T-helper 1 cell treated with Interleukin-12 subunit alpha and Interleukin-12 subunit beta and Interleukin-4 antibody, amounts not matched to agents 30 μg/mL and 1 μg/mL, for 36 hours (primary cell): ENCODE measurements at regions not wholly inside any gene's neighbourhood (a gene's known extent, or its start where the extent isn't known, plus 50 kb on each side); places are given as distances from the start of the nearest gene placed in this dataset.

Experiments used
- H3K27ac Mint-ChIP-seq: one replicate; pipeline ENCODE4 v1.8.0; 2021; ENCODE audit warnings: mild to moderate bottlenecking, mixed read lengths
- H3K27me3 Mint-ChIP-seq: one replicate; pipeline ENCODE4 v1.8.0; 2021; ENCODE audit warnings: low read depth, mixed read lengths
- H3K36me3 Mint-ChIP-seq: one replicate; pipeline ENCODE4 v1.8.0; 2021; ENCODE audit warnings: low read depth, mixed read lengths
- H3K4me1 Mint-ChIP-seq: one replicate; pipeline ENCODE4 v1.8.0; 2021; ENCODE audit warnings: low read depth, mixed read lengths
- H3K4me3 Mint-ChIP-seq: one replicate; pipeline ENCODE4 v1.8.0; 2021; ENCODE audit warnings: mild to moderate bottlenecking, moderate library complexity, mixed read lengths
- H3K9me3 Mint-ChIP-seq: one replicate; pipeline ENCODE4 v1.8.0; 2021; ENCODE audit warnings: mixed read lengths

DNA sequence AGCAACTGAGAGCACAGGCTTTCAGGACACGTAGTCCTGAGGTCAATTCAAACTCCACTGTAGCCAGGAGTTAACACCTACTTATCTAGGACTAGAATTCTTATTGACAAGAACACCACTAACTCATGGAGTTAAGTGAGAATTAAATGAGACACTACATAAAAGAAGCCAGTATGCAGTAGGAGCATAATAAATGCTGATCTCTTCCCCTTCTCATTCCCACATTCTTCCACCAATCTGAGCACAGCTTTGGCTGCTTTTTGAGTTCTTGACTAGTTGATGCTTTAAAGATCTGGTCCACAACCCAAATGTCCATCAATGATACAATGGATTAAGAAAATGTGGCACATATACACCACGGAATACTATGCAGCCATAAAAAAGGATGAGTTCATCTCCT, 55.2 kb downstream of the TTC32 start:
- H3K36me3 Mint-ChIP-seq: no peaks in the 10 kb centered on the region
- H3K4me1 Mint-ChIP-seq: no peaks in the 10 kb centered on the region
- no peaks in the 10 kb centered on the region for H3K9me3 Mint-ChIP-seq
- H3K4me3 Mint-ChIP-seq: no peak overlapping the region
- H3K27ac Mint-ChIP-seq: no peak overlapping the region
- peaks cover 2% of the 10 kb centered on the region for H3K27me3 Mint-ChIP-seq

DNA sequence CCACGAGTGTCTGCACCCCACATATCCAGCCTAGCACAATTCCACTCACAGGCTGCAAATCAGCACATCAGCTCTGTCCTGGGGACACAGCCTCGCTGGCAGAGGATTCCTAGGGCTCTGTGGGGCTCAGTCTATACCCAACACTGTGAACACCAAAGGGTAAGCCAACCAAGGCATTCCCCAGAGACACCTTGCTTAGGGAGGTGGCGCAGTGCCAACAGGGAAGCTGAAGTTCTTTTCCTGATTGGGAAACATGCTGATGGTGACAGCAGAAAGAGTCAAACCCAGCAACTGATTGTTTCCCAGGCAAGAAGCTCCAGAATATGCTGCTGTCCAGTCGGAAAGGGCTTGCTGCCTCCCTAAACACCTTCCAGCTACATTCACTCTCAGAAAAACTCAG, 55.8 kb downstream of the TTC32 start:
- Mint-ChIP-seq H3K4me3 (no peak overlapping the region), H3K27me3 (peaks cover 3% of the 10 kb centered on the region), H3K27ac (no peak overlapping the region), H3K9me3 (no peaks in the 10 kb centered on the region), H3K36me3 (no peaks in the 10 kb centered on the region), H3K4me1 (no peaks in the 10 kb centered on the region)

DNA sequence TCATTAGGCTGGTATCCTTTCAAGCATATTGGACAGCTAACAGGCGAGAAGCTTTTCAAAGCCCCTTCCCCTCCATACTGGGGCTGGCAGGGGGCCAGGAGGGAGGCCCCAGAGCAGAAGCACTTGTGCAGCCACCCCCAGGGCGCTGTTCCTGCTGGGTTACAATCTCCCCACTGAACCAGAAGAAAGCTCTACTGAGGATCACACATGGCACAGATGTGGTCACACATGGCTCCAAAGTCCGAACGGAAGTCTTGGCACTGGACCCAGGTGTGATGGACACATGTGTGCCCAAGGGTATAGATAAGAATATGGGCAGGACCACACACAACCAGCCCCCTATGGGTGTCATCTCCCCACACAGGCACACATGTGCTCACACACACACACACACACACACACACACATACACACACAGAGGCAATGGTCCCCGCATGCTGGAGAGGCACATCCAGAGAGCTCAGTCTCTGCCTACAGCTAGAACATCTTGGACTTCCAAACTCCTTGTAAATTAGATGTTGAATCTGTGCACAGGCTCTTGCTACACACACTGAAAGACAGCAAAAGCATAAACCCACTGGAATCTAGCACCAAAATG, 56.4 kb downstream of the TTC32 start:
- no peak overlapping the region for H3K4me3 Mint-ChIP-seq
- H3K27ac Mint-ChIP-seq: no peak overlapping the region
- H3K27me3 Mint-ChIP-seq: peaks cover 3% of the 10 kb centered on the region
- no peaks in the 10 kb centered on the region for H3K4me1 Mint-ChIP-seq
- H3K36me3 Mint-ChIP-seq: no peaks in the 10 kb centered on the region
- H3K9me3 Mint-ChIP-seq: no peaks in the 10 kb centered on the region

DNA sequence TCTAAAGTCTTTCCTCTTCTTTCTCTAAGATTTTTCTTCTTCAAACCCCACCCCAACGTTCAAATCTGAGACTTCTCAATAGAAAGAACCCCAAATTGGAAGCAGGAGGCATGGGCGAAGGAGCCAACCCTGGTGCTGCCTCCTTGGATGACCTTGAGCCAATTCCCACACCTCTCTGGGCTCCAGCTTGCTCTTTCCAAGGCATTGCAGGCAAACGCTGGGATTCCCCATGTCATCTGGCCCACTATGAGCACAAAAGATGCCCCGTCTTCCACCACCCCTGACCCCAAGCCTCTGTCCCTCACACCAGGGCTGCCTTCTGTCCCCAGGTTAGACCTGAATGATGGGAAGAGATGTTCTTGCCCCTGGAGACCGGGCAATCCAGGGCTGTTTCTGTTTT, 57.0 kb downstream of the TTC32 start:
- H3K9me3 Mint-ChIP-seq: no peaks in the 10 kb centered on the region
- no peak overlapping the region for H3K4me3 Mint-ChIP-seq
- H3K27me3 Mint-ChIP-seq: peaks cover 7% of the 10 kb centered on the region
- no peaks in the 10 kb centered on the region for H3K36me3 Mint-ChIP-seq
- H3K4me1 Mint-ChIP-seq: peaks cover 3% of the 10 kb centered on the region
- H3K27ac Mint-ChIP-seq: no peak overlapping the region

DNA sequence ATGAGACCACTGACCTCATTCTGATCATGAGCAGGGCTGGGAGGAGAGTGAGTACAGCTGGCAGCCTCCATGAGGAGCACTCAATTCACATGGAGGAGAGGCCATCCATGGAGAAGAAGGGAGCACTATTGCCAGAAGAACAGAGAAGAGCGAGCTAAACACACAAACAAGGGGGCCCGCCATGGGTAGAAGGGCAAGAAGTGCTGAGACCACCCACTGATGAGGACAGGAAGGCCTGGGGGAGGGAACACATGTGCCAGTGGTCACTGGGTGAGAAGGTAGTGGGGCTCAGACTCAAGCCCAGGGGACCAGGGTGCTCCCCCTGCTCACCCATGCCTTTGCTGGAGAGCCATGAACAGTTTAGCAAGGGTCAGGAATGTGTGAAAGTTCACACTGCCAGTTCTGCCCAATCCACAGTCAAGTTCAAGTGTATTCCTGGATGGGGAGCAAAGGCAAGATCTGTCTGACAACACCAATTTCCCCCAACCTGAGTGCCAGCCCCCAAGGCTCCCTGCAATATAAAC, 57.7 kb downstream of the TTC32 start:
- peaks cover 5% of the 10 kb centered on the region for H3K4me1 Mint-ChIP-seq
- H3K27me3 Mint-ChIP-seq: peaks cover 11% of the 10 kb centered on the region
- H3K9me3 Mint-ChIP-seq: no peaks in the 10 kb centered on the region
- no peak overlapping the region for H3K27ac Mint-ChIP-seq
- no peak overlapping the region for H3K4me3 Mint-ChIP-seq
- H3K36me3 Mint-ChIP-seq: no peaks in the 10 kb centered on the region

DNA sequence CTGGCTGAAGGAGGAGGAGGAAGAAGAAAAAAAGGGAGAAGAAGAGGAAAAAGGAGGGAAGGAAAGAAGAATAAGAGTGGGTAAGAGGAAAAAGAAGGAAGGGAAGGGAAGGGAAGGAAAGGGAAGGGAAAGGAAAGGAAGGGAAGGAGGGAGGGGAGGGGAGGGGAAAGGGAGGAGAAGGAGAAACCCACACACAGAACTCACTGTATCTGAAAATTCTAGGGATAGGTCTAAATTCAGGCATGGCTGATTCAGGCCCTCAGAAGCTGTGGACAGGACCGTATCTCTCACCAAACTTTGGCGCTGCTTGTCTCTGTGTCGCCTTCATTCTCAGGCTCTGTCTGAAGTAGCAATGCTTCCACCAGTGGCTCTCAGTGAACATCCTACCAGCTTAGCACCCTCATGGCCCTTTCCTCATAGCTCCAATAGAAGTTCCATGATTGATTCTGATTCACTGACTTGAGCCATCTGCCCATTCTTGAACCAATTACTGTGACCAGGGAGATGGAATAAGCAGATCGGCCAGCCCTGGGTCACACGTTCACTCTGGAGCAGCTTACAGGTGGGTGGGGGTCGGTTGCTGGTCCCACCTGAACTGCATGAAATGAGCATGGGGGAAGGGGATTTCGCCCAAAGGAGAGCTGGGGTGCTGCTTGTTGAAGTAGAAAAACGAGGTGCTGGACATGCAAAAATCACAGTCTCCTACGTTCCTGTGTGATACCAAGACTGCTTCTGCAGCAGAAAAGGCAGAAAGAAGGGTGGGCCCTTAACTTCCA, 59.7 kb downstream of the TTC32 start:
- Mint-ChIP-seq H3K36me3 (no peaks in the 10 kb centered on the region), H3K27ac (no peak overlapping the region), H3K4me3 (no peak overlapping the region), H3K27me3 (peaks cover 17% of the 10 kb centered on the region), H3K4me1 (peaks cover 5% of the 10 kb centered on the region), H3K9me3 (no peaks in the 10 kb centered on the region)

DNA sequence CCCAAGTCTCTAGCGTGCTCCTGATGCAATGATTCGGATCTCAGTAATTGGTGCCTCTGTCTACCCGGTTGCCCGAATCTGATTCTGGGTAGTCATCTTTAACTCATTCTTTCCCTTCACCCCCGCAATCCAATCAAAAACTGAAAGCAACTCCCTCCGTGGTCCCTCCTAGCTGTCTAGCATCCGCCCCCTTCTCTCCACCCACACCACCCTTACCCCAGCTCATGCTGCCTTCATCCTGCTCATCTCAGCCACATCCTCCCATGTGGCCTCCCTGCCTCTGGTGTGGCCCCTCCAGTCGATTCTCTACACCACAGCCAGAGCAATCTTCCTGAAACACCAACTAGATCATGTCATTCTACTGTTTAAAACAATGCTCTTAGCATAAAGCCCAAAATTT, 62.3 kb downstream of the TTC32 start:
- Mint-ChIP-seq H3K9me3 (no peaks in the 10 kb centered on the region), H3K4me1 (peaks cover 5% of the 10 kb centered on the region), H3K4me3 (no peak overlapping the region), H3K36me3 (no peaks in the 10 kb centered on the region), H3K27ac (no peak overlapping the region), H3K27me3 (peaks cover 26% of the 10 kb centered on the region)

DNA sequence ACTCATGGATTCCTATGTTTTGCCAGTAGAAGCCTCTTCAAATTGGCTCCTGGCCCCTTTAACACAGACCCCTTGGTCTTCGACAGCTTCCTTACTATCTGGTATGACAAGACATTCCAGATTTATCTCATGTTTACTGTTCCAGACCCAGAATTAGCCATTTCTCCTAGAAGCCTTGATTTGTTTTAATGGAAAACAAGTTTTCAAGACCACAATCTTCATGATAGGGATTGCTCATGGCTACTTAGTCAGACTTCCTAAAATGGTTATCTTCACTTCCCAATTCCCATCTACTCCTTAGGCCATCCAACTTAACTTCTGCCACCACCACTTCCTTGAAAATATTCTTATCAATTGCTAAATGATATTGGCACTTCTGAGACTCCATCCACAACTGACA, 63.2 kb downstream of the TTC32 start:
- Mint-ChIP-seq H3K9me3 (no peaks in the 10 kb centered on the region), H3K4me3 (no peak overlapping the region), H3K4me1 (peaks cover 5% of the 10 kb centered on the region), H3K27me3 (peaks cover 26% of the 10 kb centered on the region), H3K36me3 (no peaks in the 10 kb centered on the region), H3K27ac (no peak overlapping the region)

DNA sequence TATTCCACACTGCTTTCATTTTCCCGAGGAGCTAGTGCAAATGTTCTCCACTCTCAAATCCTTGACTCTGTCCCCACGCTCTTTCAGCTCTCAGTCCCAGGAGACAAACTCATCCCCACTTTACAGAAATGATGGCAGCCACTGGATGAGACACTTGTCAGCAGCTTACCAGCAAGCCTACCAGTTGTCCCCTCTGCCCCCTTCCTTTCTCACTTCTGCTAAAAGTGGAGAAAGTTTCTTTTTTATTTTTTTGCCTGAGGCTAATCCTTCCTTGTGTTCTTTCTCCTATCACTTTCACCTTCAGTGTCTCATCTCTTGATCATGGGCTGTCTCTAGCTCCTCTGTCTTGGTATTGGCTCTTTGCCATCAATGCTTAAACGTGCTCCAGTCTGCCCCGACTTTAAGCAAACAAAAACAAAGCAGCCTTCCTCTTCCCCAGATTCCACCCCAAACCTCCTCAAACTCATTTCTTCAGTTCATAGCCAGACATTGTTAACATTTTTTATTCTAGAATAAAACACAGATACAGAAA, 64.5 kb downstream of the TTC32 start:
- H3K36me3 Mint-ChIP-seq: no peaks in the 10 kb centered on the region
- H3K9me3 Mint-ChIP-seq: no peaks in the 10 kb centered on the region
- H3K4me1 Mint-ChIP-seq: peaks cover 5% of the 10 kb centered on the region
- H3K27ac Mint-ChIP-seq: no peak overlapping the region
- H3K4me3 Mint-ChIP-seq: no peak overlapping the region
- H3K27me3 Mint-ChIP-seq: peaks cover 26% of the 10 kb centered on the region

DNA sequence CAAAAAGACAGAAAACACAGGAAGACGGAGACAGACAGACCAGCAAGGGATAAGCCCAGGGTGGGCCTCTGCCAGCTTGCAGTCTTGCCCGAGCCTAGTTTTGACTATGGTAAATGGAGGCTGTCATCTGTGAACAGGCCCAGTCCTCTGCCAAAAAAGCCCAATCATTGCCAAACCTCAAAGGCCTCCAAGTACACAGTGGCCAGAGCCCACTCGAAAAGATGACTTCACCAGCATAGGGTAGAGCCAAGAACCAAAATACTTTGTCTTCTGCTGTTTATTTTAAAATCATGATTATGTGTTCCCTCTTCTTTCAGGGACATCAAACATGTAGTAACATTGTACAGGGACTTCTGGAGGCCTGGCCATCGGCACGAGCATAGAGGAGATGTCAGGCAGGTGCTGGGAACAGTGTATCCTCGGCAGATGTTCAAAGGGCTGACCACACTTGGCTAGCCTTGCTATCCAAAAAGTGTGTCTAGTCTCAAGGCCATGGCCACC, 66.0 kb downstream of the TTC32 start:
- Mint-ChIP-seq H3K4me1 (peaks cover 5% of the 10 kb centered on the region), H3K27ac (no peak overlapping the region), H3K36me3 (no peaks in the 10 kb centered on the region), H3K4me3 (no peak overlapping the region), H3K9me3 (no peaks in the 10 kb centered on the region), H3K27me3 (peaks cover 23% of the 10 kb centered on the region)

DNA sequence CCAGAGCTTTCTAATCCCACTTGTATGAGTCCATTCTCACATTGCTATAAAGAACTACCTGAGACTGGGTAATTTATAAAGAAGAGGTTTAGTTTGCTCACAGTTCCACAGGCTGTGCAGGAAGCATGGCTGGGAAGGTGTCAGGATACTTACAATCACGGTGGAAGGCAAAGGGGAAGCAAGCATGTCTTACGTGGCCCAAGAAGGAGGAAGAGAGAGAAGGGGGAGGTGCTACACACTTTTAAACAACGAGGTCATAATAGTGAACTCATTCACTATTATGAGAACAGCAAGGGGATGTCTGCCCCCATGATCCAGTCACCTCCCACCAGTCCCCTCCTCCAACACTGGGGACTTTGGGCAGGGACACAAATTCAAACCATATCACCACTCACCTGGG, 67.8 kb downstream of the TTC32 start:
- Mint-ChIP-seq H3K36me3 (no peaks in the 10 kb centered on the region), H3K4me3 (no peak overlapping the region), H3K4me1 (no peaks in the 10 kb centered on the region), H3K27me3 (peaks cover 15% of the 10 kb centered on the region), H3K27ac (no peak overlapping the region), H3K9me3 (no peaks in the 10 kb centered on the region)

DNA sequence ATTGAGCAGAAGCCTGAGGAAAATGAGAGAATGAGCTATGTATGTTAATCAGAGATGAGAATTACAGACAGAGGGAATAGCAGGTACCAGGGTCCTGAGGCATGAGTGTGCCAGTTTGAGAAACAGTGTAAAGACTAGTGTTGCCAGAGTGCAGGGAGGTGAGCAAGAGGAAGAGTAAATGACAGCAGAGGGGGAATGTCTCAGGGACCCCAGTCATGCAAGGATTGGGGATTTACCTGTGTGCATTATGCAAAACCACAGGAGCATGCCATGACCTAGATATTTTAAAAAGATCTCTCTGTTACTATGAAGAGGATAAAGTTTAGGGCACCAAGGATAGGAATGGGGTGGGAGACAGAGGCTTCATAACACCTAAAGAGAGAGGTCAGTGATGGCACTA, 72.1 kb downstream of the TTC32 start:
- no peaks in the 10 kb centered on the region for H3K4me1 Mint-ChIP-seq
- H3K27ac Mint-ChIP-seq: no peak overlapping the region
- H3K4me3 Mint-ChIP-seq: no peak overlapping the region
- no peaks in the 10 kb centered on the region for H3K9me3 Mint-ChIP-seq
- H3K27me3 Mint-ChIP-seq: peaks cover 10% of the 10 kb centered on the region
- H3K36me3 Mint-ChIP-seq: no peaks in the 10 kb centered on the region

DNA sequence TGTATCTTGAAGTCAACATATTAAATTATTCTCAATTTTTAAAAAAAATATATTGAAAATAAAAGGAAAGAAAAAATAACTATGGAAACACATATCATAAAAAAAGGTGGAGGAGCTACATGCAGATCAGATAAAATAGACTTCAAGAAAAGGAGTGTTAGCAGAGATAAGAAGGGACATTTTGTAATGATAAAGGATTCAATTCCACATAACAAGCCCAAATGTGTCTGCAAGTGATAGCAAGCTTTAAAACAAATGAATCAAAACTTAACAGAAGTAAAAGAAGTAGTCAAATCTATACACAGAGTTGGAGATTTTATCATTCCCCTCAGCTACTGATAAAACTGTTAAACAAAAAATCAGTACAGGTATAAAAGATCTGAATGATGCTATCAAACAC, 74.9 kb downstream of the TTC32 start:
- Mint-ChIP-seq H3K36me3 (no peaks in the 10 kb centered on the region), H3K27me3 (peaks cover 21% of the 10 kb centered on the region), H3K9me3 (no peaks in the 10 kb centered on the region), H3K4me1 (no peaks in the 10 kb centered on the region), H3K27ac (no peak overlapping the region), H3K4me3 (no peak overlapping the region)

DNA sequence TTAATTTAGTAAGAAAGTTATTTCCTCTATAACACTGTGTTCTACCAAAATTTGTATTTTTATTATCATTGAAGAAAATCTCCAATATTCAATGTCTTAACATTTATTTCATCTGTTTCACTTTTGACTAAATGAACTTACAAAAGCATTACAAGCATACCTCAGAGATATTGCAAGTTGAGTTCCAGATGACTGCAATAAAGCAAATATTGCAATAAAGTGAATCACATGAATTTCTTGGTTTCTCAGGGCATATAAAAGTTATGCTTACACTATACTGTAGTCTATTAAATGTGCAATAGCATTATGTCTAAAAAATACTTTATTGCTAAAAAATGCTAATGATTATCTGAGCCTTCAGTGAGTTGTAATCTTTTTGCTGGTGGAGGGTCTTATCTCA, 78.3 kb downstream of the TTC32 start:
- H3K9me3 Mint-ChIP-seq: no peaks in the 10 kb centered on the region
- no peak overlapping the region for H3K4me3 Mint-ChIP-seq
- no peak overlapping the region for H3K27ac Mint-ChIP-seq
- H3K36me3 Mint-ChIP-seq: no peaks in the 10 kb centered on the region
- H3K4me1 Mint-ChIP-seq: no peaks in the 10 kb centered on the region
- peaks cover 21% of the 10 kb centered on the region for H3K27me3 Mint-ChIP-seq
